Keratinocyte (primary cell): ENCODE measurements at regions not wholly inside any gene's neighbourhood (a gene's known extent, or its start where the extent isn't known, plus 50 kb on each side); places are given as distances from the start of the nearest gene placed in this dataset.
"Not testable (repeated sequence)": the region's sequence is repeated elsewhere in the genome, so short reads cannot be mapped to it uniquely, and the experiment has no call there.

Source experiments
- DNase-seq: peaks from one replicate; pipeline ENCODE4 v3.0.0-alpha.2; 2011; ENCODE audit warnings: low read depth, missing footprints, low spot score
- FAIRE-seq: peaks from 2 replicates; lab custom pipeline; 2011; peaks lifted over from hg19 to GRCh38; lab: Jason Lieb, UNC
- H2AFZ ChIP-seq: 2 replicates; pipeline ENCODE4 v1.6.0; 2012; ENCODE audit warnings: low read length, control low read depth, inconsistent platforms; ENCODE audit not compliant: control insufficient read depth
- H3K27ac ChIP-seq: 2 replicates; pipeline ENCODE4 v1.5.1; 2011; ENCODE audit warnings: low read length; ENCODE audit not compliant: control insufficient read depth, insufficient read depth
- H3K27me3 ChIP-seq: 3 replicates; pipeline ENCODE4 v1.6.0; 2011; ENCODE audit warnings: low read length; ENCODE audit not compliant: control insufficient read depth, insufficient read depth; ENCODE audit errors: extremely low read depth
- H3K36me3 ChIP-seq, 2 experiments: 2 replicates in 1 of 2; 3 replicates in 1 of 2; pipeline ENCODE4 v1.5.1; 2011; ENCODE audit warnings: low read length in 2 of 2, mild to moderate bottlenecking in 1 of 2; ENCODE audit not compliant: control insufficient read depth in 2 of 2, insufficient read depth in 2 of 2; ENCODE audit errors: extremely low read depth in 1 of 2
- H3K4me1 ChIP-seq: 3 replicates; pipeline ENCODE4 v1.5.1; 2011; ENCODE audit warnings: low read length; ENCODE audit not compliant: control insufficient read depth, insufficient read depth; ENCODE audit errors: extremely low read depth
- H3K4me2 ChIP-seq: 3 replicates; pipeline ENCODE4 v1.6.0; 2011; ENCODE audit warnings: low read depth, low read length; ENCODE audit not compliant: control insufficient read depth, insufficient read depth; ENCODE audit errors: extremely low read depth
- H3K4me3 ChIP-seq, 3 experiments: fragments of 200-600 bp in 1 of 3; sonication (generic) in 1 of 3; 2 replicates in 2 of 3; 3 replicates in 1 of 3; pipeline ENCODE4 v1.5.1; 2011 to 2016; ENCODE audit warnings: low read length in 3 of 3, mild to moderate bottlenecking in 3 of 3, control low read depth in 2 of 3, inconsistent platforms in 1 of 3, low read depth in 1 of 3, mixed read lengths in 1 of 3, mixed run types in 1 of 3, moderate library complexity in 1 of 3; ENCODE audit not compliant: control insufficient read depth in 2 of 3, insufficient read depth in 2 of 3; ENCODE audit errors: extremely low read depth in 1 of 3
- H3K79me2 ChIP-seq: 2 replicates; pipeline ENCODE4 v1.6.0; 2012; ENCODE audit warnings: low read length; ENCODE audit not compliant: control insufficient read depth, insufficient read depth
- H3K9ac ChIP-seq: 3 replicates; pipeline ENCODE4 v1.6.0; 2011; ENCODE audit warnings: low read length; ENCODE audit not compliant: control insufficient read depth, insufficient read depth; ENCODE audit errors: extremely low read depth
- H3K9me1 ChIP-seq: 3 replicates; pipeline ENCODE4 v1.6.0; 2011; ENCODE audit warnings: low read length; ENCODE audit not compliant: control insufficient read depth, insufficient read depth; ENCODE audit errors: extremely low read depth
- H3K9me3 ChIP-seq: 2 replicates; pipeline ENCODE4 v1.5.1; 2012; ENCODE audit warnings: low read depth, low read length; ENCODE audit not compliant: control insufficient read depth
- H4K20me1 ChIP-seq: 3 replicates; pipeline ENCODE4 v1.6.0; 2011; ENCODE audit warnings: low read length; ENCODE audit not compliant: control insufficient read depth, insufficient read depth; ENCODE audit errors: extremely low read depth
- CTCF ChIP-seq, 3 experiments: IDR thresholded peaks in 1 of 3; conservative IDR thresholded peaks in 1 of 3; optimal IDR thresholded peaks in 1 of 3; 2 replicates in 2 of 3; 3 replicates in 1 of 3; pipeline versions ENCODE3 to v1.5.1; 2011; ENCODE audit warnings: low read length in 3 of 3, mild to moderate bottlenecking in 3 of 3, moderate library complexity in 2 of 3, control low read depth in 1 of 3, inconsistent platforms in 1 of 3; ENCODE audit not compliant: insufficient read depth in 2 of 3; ENCODE audit errors: extremely low read depth in 1 of 3
- EZH2 ChIP-seq: IDR thresholded peaks from one replicate; pipeline ENCODE4 v1.6.1; 2012; ENCODE audit warnings: inconsistent platforms, mild to moderate bottlenecking, low read length, moderate library complexity
- dilution Hi-C: fragments of 300-500 bp; cut with MboI; formaldehyde crosslinking; loops from one replicate; pipeline ENCODE4 v1.7.0; 2020; ENCODE audit warnings: low sequenced_read_pairs; ENCODE audit not compliant: extremely low pct_ligation_motif_present

GRCh38 chr19:30066781-30067759 is 125.0 kb downstream of the URI1 start:
- DNase-seq (no peak), FAIRE-seq (no peak)
- Histone ChIP-seq H3K9me3 (no peaks in the 10 kb centered on the region), H3K79me2 (no peaks in the 10 kb centered on the region), H2AFZ (no peak overlapping the region), H3K9ac (no peak overlapping the region), H3K27me3 (no peaks in the 10 kb centered on the region), H3K4me3 (no peak overlapping the region), H3K27ac (no peak overlapping the region), H4K20me1 (no peaks in the 10 kb centered on the region), H3K9me1 (no peaks in the 10 kb centered on the region), H3K4me1 (no peaks in the 10 kb centered on the region), H3K36me3 (no peaks in the 10 kb centered on the region), H3K4me2 (no peak overlapping the region)
- no peak for TF ChIP-seq CTCF (optimal IDR thresholded peaks at IDR 0.05 in 1 of 3, IDR thresholded peaks at IDR 0.05 in 1 of 3, conservative IDR thresholded peaks at IDR 0.05 in 1 of 3; ENCODE audit: extremely low read depth in 1 of 3, insufficient read depth in 2 of 3, low read length in 3 of 3)
- no peak for TF ChIP-seq EZH2
- dilution Hi-C loops, result no loop called here

GRCh38 chr19:30067956-30068506 is 126.0 kb downstream of the URI1 start:
- H3K9ac ChIP-seq, dilution Hi-C loops, H3K79me2 ChIP-seq, H2AFZ ChIP-seq, H3K4me1 ChIP-seq, FAIRE-seq, H3K9me1 ChIP-seq, H3K4me2 ChIP-seq, H3K27ac ChIP-seq, H3K27me3 ChIP-seq, DNase-seq, H3K9me3 ChIP-seq, H3K36me3 ChIP-seq, H4K20me1 ChIP-seq, H3K4me3 ChIP-seq: not testable (repeated sequence)
